ENCODE measurements at regions not wholly inside any gene's neighbourhood (a gene's known extent, or its start where the extent isn't known, plus 50 kb on each side); places are given as distances from the start of the nearest gene placed in this dataset.

DNA sequence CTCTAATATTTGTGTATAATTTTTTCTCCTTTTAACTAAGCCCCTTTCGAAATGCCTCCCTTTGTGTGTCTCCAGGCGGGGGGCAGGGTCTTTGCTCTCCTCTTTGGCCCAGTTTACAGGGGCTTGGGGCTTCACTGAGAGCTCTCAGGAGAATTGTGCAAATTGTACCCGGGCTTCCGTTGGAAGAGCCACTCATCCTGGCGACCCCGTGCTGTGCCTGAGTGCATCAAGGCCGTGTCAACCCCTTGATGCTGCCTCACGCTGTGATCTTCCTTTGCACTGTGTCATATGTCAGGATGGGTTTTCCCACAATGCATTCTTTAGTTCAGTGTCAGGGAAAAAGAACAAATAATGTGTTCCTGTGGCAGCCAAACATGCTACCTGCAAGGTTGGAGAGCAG, 118.0 kb upstream of the POU3F2 start:
- TF ChIP-seq POLR2AphosphoS5 (IDR thresholded peaks at IDR 0.05) (no peak), EP300 (IDR thresholded peaks at IDR 0.05) (no peak)

Data from gastroesophageal sphincter (tissue), 2 donors.